GM12864 (cell line): ENCODE measurements at regions not wholly inside any gene's neighbourhood (a gene's known extent, or its start where the extent isn't known, plus 50 kb on each side); places are given as distances from the start of the nearest gene placed in this dataset.

Source experiments
- DNase-seq: peaks from one replicate; pipeline ENCODE4 v3.0.0-alpha.2; 2011; ENCODE audit warnings: low read depth
- H3K4me3 ChIP-seq: 2 replicates; pipeline ENCODE4 v1.5.1; 2011; ENCODE audit warnings: mild to moderate bottlenecking, low read depth, low read length, control low read depth
- CTCF ChIP-seq: IDR thresholded peaks from 2 replicates; pipeline ENCODE4 v1.5.1; 2011; ENCODE audit warnings: low read depth, mild to moderate bottlenecking, moderate library complexity, low read length, control low read depth, inconsistent platforms; ENCODE audit errors: missing control alignments

- TF ChIP-seq CTCF, result no peak
- DNase-seq, result no peak
- no peak overlapping the region for H3K4me3 ChIP-seq
Observed at GRCh38 chr12:27396216-27396815, 50.2 kb upstream of the SMCO2 start.
